HAP-1 (cell line): ENCODE measurements at regions not wholly inside any gene's neighbourhood (a gene's known extent, or its start where the extent isn't known, plus 50 kb on each side); places are given as distances from the start of the nearest gene placed in this dataset.
"Not testable (repeated sequence)": the region's sequence is repeated elsewhere in the genome, so short reads cannot be mapped to it uniquely, and the experiment has no call there.

ENCODE experiments used
- DNase-seq, 2 experiments: peaks; one replicate each; pipeline ENCODE4 v3.0.0-alpha.2; 2016 to 2020; ENCODE audit warnings: low spot score in 2 of 2
- H3K27me3 ChIP-seq: fragments of 250-450 bp; sonication (Bioruptor Pico); 2 replicates; pipeline ENCODE4 v1.5.1; 2020; ENCODE audit warnings: low read depth, mild to moderate bottlenecking, moderate library complexity
- H3K36me3 ChIP-seq: fragments of 250-450 bp; sonication (Bioruptor Pico); replicated peaks from 2 replicates; pipeline ENCODE4 v1.5.1; 2020; ENCODE audit warnings: mild to moderate bottlenecking
- H3K4me1 ChIP-seq: fragments of 250-450 bp; sonication (Bioruptor Pico); 2 replicates; pipeline ENCODE4 v1.5.1; 2020; ENCODE audit warnings: mild to moderate bottlenecking
- H3K4me3 ChIP-seq: fragments of 250-450 bp; sonication (Bioruptor Pico); 2 replicates; pipeline ENCODE4 v1.5.1; 2020; ENCODE audit warnings: mild to moderate bottlenecking, moderate library complexity
- H3K9me3 ChIP-seq: fragments of 250-450 bp; sonication (Bioruptor Pico); 2 replicates; pipeline ENCODE4 v1.5.1; 2020; ENCODE audit warnings: mild to moderate bottlenecking, moderate library complexity
- in situ Hi-C: fragments of 300-500 bp; cut with MboI; formaldehyde crosslinking; loops from 3 replicates; pipeline ENCODE4 v1.14.3; 2020; ENCODE audit warnings: low sequenced_read_pairs, inconsistent platforms, mixed read lengths

DNA sequence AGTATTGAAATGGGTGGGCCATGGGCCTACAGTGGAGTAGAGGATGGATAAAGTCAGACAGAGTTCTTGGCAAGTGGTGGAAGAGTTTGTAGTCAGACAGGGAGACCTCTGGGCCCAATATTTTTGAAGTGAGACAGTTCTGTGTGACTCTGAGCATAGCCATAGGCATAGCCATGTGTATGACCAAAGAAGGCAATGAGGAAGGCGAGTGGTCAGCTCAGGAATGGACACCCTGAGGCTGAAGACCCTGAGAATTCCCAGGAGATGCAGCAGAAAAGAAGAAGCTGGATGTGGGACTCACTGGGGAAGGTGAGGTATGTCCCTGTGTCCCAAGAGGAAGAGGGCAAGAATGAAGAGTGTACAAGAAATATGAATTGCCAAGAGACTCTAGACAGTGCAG lies 210.6 kb upstream of the IRF2BP2 start:
- in situ Hi-C loops: no loop called here
- Histone ChIP-seq H3K4me3 (no peak overlapping the region), H3K36me3 (no peaks in the 10 kb centered on the region), H3K4me1 (no peaks in the 10 kb centered on the region), H3K9me3 (no peaks in the 10 kb centered on the region), H3K27me3 (no peaks in the 10 kb centered on the region)
- no peak for DNase-seq

GRCh38 chr1:234819845-234820244 lies 209.9 kb upstream of the IRF2BP2 start:
- not testable (repeated sequence) for H3K9me3 ChIP-seq

GRCh38 chr1:234818040-234818387 lies 208.0 kb upstream of the IRF2BP2 start:
- DNase-seq: not testable (repeated sequence)

More at GRCh38 chr1:234819845-234820244, 209.9 kb upstream of the IRF2BP2 start:
- DNase-seq, H3K4me3 ChIP-seq, H3K27me3 ChIP-seq, H3K4me1 ChIP-seq, in situ Hi-C loops, H3K36me3 ChIP-seq: not testable (repeated sequence)

DNA sequence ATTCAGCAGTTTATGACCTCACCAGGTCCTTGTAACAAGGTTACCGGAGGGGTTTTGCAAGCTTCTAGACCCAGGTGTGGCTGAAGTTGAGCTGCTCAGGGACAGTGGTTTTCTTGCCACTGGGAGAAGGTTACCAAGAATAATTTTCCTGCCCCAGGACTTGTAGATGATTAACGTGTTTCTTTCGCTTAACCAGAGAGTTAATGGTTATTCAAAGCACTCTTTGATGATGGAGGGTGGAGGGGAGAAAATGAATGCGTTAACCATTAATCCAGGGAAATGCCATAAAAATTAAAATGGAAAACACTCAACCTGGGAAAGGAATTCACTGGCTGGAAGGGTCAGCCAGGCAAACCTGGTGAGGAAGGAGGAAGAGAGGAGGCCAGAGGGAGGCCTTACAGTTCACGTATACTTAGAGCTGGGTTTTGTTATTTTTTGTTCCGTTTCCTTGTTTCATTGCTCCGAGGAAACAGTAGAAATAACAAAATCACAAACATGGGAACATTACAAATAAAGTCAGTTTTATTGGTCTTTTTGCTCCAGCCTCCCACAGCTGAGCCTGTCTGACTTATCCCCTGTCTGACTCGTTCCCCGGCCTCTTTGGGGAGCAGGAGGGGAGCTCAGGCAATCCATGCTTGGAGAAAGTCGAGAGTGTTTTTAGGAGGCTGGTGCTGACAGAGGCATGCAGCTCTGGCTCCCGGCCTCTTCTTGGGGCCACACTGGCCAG lies 207.5 kb upstream of the IRF2BP2 start:
- H3K36me3 ChIP-seq, H3K4me1 ChIP-seq, in situ Hi-C loops, H3K27me3 ChIP-seq, H3K4me3 ChIP-seq, DNase-seq, H3K9me3 ChIP-seq: not testable (repeated sequence)

More at GRCh38 chr1:234818040-234818387, 208.0 kb upstream of the IRF2BP2 start:
- H3K9me3 ChIP-seq, H3K4me1 ChIP-seq, H3K27me3 ChIP-seq, H3K4me3 ChIP-seq, H3K36me3 ChIP-seq, in situ Hi-C loops: not testable (repeated sequence)

DNA sequence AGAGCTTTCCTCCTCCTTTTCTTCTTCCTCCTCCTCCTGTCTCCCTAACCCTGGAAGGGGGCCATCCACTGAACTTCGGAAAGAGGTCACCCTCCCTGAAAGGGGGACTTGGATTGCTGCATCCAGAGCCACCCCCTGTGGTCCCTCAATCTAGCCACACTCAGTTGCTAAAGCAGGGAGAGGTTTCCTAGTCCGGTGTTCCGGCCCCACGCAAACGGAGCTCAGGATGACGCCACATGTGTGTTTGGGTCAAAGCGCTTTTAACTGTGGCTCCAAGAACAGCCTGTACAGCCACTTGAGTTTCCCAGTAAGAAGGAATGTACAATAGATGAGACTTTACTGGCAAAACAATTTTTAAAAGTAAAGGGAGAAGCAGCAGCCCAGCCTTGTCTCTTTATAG lies 206.9 kb upstream of the IRF2BP2 start:
- H3K4me1 ChIP-seq, in situ Hi-C loops, DNase-seq, H3K36me3 ChIP-seq, H3K27me3 ChIP-seq, H3K4me3 ChIP-seq, H3K9me3 ChIP-seq: not testable (repeated sequence)

DNA sequence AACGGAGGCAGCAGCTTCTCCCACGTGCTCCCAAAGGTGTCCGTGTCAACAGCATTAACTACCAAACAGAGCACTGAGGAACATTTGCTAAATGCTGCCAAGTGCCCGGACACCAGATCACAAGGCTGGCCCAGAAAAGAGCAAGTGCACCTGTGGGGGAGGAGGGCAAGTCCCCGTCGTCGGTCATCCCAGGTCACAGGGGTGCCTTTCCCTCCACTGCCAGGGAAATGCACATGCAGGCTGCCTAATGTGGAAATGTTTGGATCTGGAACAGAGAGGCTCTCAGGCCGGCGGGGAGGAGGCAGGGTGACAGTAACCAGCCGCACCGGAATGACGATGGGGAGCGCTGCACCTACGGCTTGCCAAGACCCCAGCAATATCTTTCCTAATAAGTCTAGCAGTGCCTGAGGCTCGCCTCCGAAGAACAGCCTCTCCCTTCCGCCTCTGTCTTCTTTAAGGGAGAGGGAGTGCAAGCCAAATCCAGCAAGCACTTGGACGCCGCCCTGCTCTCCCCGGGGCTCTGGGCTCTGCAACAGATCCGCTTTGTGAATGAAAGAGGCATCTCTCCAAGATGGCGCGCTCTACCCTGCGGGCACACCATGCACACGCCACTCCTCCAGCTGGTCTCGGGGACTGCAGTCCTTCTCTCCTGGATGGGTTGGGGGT lies 206.3 kb upstream of the IRF2BP2 start:
- H3K4me1 ChIP-seq, H3K4me3 ChIP-seq, H3K36me3 ChIP-seq, H3K27me3 ChIP-seq, H3K9me3 ChIP-seq, in situ Hi-C loops, DNase-seq: not testable (repeated sequence)

DNA sequence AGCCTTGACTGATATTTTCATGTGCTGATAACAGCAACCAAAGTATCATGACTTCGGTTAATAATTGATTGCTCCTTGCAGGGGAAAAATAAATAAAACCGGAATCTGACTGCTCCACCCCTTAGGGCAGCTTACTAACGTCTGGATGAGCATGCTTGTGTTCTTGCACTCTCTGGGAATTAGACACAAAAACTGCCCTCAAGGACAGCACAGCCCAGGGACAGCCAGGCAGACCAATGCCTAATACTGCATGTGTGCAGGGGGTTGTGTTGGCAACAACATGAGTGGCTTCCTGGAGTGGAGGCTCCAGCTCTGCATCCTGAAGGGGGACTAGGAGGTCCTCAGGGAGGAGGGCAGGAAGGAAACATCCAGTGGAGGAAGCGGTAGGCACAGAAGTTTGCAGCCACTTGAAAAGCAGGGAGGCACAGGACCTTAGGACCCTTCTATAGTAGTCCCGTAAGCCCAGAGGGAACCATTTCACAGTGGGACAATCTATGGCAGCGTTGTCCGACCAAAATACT lies 205.4 kb upstream of the IRF2BP2 start:
- H3K9me3 ChIP-seq, H3K4me3 ChIP-seq, H3K36me3 ChIP-seq, in situ Hi-C loops, H3K4me1 ChIP-seq, H3K27me3 ChIP-seq, DNase-seq: not testable (repeated sequence)

DNA sequence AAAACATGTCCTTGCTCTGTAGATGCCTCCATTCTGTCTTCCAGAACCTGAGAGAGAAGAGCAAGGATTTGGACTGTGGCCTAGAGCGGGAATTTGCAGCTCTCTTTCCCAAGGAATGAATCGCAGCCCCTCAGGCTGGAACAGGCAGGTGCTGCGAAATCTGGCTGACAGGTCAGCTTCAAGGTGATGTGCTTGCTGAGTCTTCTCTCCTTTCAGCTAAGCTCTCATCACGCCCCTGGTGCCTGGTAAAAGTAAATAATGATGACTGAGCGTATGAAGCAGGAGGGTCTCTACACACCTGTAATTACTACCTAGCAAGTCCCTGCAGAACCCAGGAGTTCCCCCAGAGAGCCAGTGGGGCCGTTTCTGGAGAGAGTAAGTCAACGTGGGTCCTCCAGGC lies 204.3 kb upstream of the IRF2BP2 start:
- H3K27me3 ChIP-seq, H3K9me3 ChIP-seq, in situ Hi-C loops: not testable (repeated sequence)

GRCh38 chr1:234811824-234812223 lies 201.8 kb upstream of the IRF2BP2 start:
- H3K4me3 ChIP-seq, H3K36me3 ChIP-seq, H3K27me3 ChIP-seq, H3K9me3 ChIP-seq, H3K4me1 ChIP-seq, in situ Hi-C loops, DNase-seq: not testable (repeated sequence)

More for the DNA sequence above, 204.3 kb upstream of the IRF2BP2 start:
- not testable (repeated sequence) for DNase-seq, H3K4me3 ChIP-seq, H3K4me1 ChIP-seq, H3K36me3 ChIP-seq

GRCh38 chr1:234810726-234811125 lies 200.7 kb upstream of the IRF2BP2 start:
- H3K27me3 ChIP-seq, H3K36me3 ChIP-seq, H3K4me1 ChIP-seq, in situ Hi-C loops, H3K4me3 ChIP-seq, H3K9me3 ChIP-seq, DNase-seq: not testable (repeated sequence)

DNA sequence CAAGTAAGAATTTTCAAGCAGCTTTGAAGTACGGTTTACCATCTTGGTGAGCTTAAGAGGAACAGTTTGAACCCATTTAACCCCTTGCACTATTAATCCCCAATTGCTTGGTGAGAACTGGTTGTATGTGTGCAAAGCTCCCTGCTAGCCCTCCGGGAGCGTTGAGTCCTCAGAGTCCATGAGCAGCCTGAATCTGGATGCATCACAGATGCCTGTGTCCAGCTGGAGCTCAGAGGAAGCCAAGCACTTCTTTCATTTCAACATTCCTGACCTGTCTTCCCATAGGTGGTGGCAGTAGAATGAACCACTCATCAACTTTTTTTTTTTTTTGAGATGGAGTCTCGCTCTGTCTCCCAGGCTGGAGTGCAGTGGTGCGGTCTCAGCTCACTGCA lies 199.9 kb upstream of the IRF2BP2 start:
- in situ Hi-C loops, H3K4me1 ChIP-seq, H3K4me3 ChIP-seq, H3K27me3 ChIP-seq, DNase-seq, H3K9me3 ChIP-seq, H3K36me3 ChIP-seq: not testable (repeated sequence)

DNA sequence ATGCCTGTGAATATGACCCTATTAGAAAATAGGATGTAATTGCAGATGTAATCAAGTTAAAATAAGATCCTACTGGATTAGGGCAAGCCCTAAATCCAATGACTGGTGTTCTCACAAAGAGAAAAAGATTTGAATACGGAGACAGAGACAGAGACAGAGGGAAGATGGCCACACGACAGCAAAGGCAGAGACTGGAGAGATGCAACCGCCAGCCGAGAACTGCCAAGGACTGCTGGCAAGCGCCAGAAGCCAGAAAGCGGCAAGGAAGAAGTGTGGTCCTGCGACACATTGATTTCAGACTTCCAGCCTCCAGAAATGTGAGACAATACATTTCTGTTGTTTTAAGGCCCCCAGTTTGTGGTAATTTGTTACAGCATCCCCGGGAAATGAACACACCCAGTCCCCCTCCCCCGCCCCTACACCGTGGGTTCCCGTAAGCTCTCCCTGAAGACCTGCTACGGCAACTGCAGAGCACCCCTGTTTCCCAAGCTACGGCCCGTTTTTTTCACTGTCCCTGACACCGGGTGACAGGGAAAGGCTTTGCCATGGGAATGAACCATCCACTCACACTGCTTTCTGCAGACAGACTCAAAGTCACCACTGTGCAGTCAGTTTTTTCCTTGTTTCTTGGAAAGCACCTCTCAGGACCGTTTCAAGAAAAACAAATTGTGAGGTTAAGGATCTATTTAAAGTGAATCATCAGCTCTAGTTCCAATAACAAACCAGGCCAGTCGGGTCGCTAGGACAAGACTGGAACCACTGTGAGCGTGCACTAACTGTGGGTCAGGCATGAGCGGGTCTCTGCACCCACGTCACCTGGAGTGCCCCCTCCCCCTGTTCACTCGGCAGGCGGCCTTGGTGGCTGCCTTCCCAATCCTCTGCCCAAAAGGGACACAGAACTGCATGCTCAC lies 199.2 kb upstream of the IRF2BP2 start:
- H3K4me3 ChIP-seq, in situ Hi-C loops, H3K36me3 ChIP-seq, H3K4me1 ChIP-seq, H3K27me3 ChIP-seq, H3K9me3 ChIP-seq, DNase-seq: not testable (repeated sequence)

GRCh38 chr1:234808459-234808858 lies 198.5 kb upstream of the IRF2BP2 start:
- H3K4me1 ChIP-seq, in situ Hi-C loops, H3K27me3 ChIP-seq, H3K36me3 ChIP-seq, DNase-seq, H3K9me3 ChIP-seq, H3K4me3 ChIP-seq: not testable (repeated sequence)

GRCh38 chr1:234807705-234808104 lies 197.7 kb upstream of the IRF2BP2 start:
- H3K36me3 ChIP-seq, H3K4me3 ChIP-seq, in situ Hi-C loops, H3K9me3 ChIP-seq, H3K27me3 ChIP-seq, DNase-seq, H3K4me1 ChIP-seq: not testable (repeated sequence)
